ENCODE measurements at regions not wholly inside any gene's neighbourhood (a gene's known extent, or its start where the extent isn't known, plus 50 kb on each side); places are given as distances from the start of the nearest gene placed in this dataset.

DNA sequence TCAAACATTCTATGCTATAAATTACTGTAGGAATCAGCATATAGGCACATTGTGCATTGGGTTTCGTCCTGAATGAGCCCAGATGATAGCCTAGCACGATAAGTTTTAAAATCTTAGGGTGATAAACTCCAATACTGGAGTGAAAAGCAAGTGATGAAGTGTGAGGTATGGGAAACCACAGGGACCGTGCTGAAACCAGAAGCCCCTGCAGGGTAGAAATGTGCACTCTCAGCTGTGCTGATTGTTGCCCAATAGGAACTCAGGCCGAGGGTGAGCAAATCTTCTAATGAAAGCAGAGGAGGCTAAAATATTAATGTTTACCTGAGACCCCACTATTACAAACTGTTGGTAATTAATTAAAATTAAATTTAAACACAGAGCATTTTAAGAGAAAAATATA lies 1486.6 kb downstream of the AACS start:
- ATAC-seq (ENCODE audit: low read depth), result no peak
- Histone ChIP-seq H3K27ac (ENCODE audit: low read length in 2 of 2) (no peak overlapping the region), H3K9me3 (ENCODE audit: control extremely low read depth in 1 of 3, control insufficient read depth in 2 of 3, insufficient read depth in 1 of 3, low read length in 2 of 3) (peaks cover 0 to 10% (median 0%) of the 10 kb centered on the region in 3 donors), H3K79me2 (ENCODE audit: control insufficient read depth, insufficient read depth, low read length) (no peaks in the 10 kb centered on the region), H3K27me3 (replicated peaks in 1 of 4; ENCODE audit: control extremely low read depth in 1 of 4, control insufficient read depth in 3 of 4, insufficient read depth in 4 of 4, low read length in 3 of 4) (no peaks in the 10 kb centered on the region), H4K20me1 (ENCODE audit: control insufficient read depth, insufficient read depth, low read length, poor library complexity, severe bottlenecking) (no peaks in the 10 kb centered on the region), H3K4me1 (ENCODE audit: control insufficient read depth in 2 of 2, insufficient read depth in 2 of 2, low read length in 2 of 2) (no peaks in the 10 kb centered on the region), H3K9ac (ENCODE audit: low read length) (no peak overlapping the region), H3K4me3 (ENCODE audit: control extremely low read depth in 1 of 5, extremely low read depth in 1 of 5, insufficient read depth in 1 of 5, low read depth in 2 of 5, low read length in 4 of 5) (no peak overlapping the region), H3K36me3 (replicated peaks in 1 of 2; ENCODE audit: control extremely low read depth in 1 of 2, control insufficient read depth in 1 of 2, extremely low read depth in 1 of 2, insufficient read depth in 2 of 2, low read length in 1 of 2) (no peaks in the 10 kb centered on the region), H3K4me2 (replicated peaks; ENCODE audit: low read depth, low read length, poor library complexity, severe bottlenecking) (no peak overlapping the region), H2AFZ (ENCODE audit: insufficient read depth, low read depth, low read length, poor library complexity, severe bottlenecking) (no peak overlapping the region)
- Mint-ChIP-seq H3K4me1 (no peaks in the 10 kb centered on the region), H3K27ac (no peak overlapping the region), H3K27me3 (no peaks in the 10 kb centered on the region), H3K4me3 (no peak overlapping the region), H3K9me3 (ENCODE audit: insufficient read depth) (no peaks in the 10 kb centered on the region)
- no peak for TF ChIP-seq EZH2 (IDR thresholded peaks at IDR 0.05; ENCODE audit: borderline replicate concordance, insufficient read depth, low read depth, low read length, poor library complexity, severe bottlenecking)
- TF ChIP-seq, protein P1, sequence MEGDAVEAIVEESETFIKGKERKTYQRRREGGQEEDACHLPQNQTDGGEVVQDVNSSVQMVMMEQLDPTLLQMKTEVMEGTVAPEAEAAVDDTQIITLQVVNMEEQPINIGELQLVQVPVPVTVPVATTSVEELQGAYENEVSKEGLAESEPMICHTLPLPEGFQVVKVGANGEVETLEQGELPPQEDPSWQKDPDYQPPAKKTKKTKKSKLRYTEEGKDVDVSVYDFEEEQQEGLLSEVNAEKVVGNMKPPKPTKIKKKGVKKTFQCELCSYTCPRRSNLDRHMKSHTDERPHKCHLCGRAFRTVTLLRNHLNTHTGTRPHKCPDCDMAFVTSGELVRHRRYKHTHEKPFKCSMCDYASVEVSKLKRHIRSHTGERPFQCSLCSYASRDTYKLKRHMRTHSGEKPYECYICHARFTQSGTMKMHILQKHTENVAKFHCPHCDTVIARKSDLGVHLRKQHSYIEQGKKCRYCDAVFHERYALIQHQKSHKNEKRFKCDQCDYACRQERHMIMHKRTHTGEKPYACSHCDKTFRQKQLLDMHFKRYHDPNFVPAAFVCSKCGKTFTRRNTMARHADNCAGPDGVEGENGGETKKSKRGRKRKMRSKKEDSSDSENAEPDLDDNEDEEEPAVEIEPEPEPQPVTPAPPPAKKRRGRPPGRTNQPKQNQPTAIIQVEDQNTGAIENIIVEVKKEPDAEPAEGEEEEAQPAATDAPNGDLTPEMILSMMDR (IDR thresholded peaks at IDR 0.05), result no peak
- intact Hi-C loops (cut with micrococcal nuclease), result no loop called here
- WGBS (ENCODE audit: insufficient coverage), result 67% methylated on average over 3 of the region's 4 CpGs
- CTCF ChIA-PET, result no interaction called here
- no peak for DNase-seq
- POLR2A ChIA-PET, result no interaction called here

DNA sequence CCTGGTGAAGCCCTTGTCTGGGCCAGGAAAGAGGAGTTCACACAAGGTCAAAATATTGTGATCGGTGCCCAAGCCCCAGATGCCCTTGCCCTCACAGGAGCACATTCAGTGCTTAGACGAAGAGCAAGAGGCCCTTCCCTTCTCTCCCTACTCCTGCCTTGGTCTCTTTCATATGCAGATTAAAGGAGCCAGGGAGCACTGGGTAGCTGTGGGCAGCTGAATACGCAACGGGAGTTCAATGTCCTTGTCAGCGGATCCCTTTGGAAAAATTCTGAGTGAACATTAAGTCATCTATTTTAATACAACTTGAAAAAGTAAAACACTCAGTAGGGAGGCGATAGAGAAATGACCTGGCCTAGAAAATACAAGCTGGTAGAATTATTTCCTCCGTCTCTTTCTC lies 1489.4 kb downstream of the AACS start:
- no peak overlapping the region for H3K27ac ChIP-seq (ENCODE audit: low read length in 2 of 2)
- TF ChIP-seq EZH2 (IDR thresholded peaks at IDR 0.05; ENCODE audit: borderline replicate concordance, insufficient read depth, low read depth, low read length, poor library complexity, severe bottlenecking), result no peak
- TF ChIP-seq, protein P1 (IDR thresholded peaks at IDR 0.05), result no peak
- H3K36me3 ChIP-seq (replicated peaks in 1 of 2; ENCODE audit: control extremely low read depth in 1 of 2, control insufficient read depth in 1 of 2, extremely low read depth in 1 of 2, insufficient read depth in 2 of 2, low read length in 1 of 2), result no peaks in the 10 kb centered on the region
- H3K4me3 Mint-ChIP-seq, result no peak overlapping the region
- ChIA-PET POLR2A (no interaction called here), CTCF (no interaction called here)
- H2AFZ ChIP-seq (ENCODE audit: insufficient read depth, low read depth, low read length, poor library complexity, severe bottlenecking), result no peak overlapping the region
- intact Hi-C loops (cut with micrococcal nuclease), result no loop called here
- H3K4me3 ChIP-seq (ENCODE audit: control extremely low read depth in 1 of 5, extremely low read depth in 1 of 5, insufficient read depth in 1 of 5, low read depth in 2 of 5, low read length in 4 of 5), result no peak overlapping the region
- peaks cover 0 to 4% (median 0%) of the 10 kb centered on the region in 3 donors for H3K9me3 ChIP-seq (ENCODE audit: control extremely low read depth in 1 of 3, control insufficient read depth in 2 of 3, insufficient read depth in 1 of 3, low read length in 2 of 3)
- DNase-seq, result no peak
- H3K79me2 ChIP-seq (ENCODE audit: control insufficient read depth, insufficient read depth, low read length), result no peaks in the 10 kb centered on the region
- no peaks in the 10 kb centered on the region for H3K27me3 ChIP-seq (replicated peaks in 1 of 4; ENCODE audit: control extremely low read depth in 1 of 4, control insufficient read depth in 3 of 4, insufficient read depth in 4 of 4, low read length in 3 of 4)
- ATAC-seq (ENCODE audit: low read depth), result no peak
- no peak overlapping the region for H3K27ac Mint-ChIP-seq
- no peak overlapping the region for H3K4me2 ChIP-seq (replicated peaks; ENCODE audit: low read depth, low read length, poor library complexity, severe bottlenecking)
- H4K20me1 ChIP-seq (ENCODE audit: control insufficient read depth, insufficient read depth, low read length, poor library complexity, severe bottlenecking), result no peaks in the 10 kb centered on the region
- H3K9me3 Mint-ChIP-seq (ENCODE audit: insufficient read depth), result no peaks in the 10 kb centered on the region
- no CpG with 5 or more reads among the region's 7 CpGs for WGBS (ENCODE audit: insufficient coverage)
- no peaks in the 10 kb centered on the region for H3K4me1 ChIP-seq (ENCODE audit: control insufficient read depth in 2 of 2, insufficient read depth in 2 of 2, low read length in 2 of 2)
- no peaks in the 10 kb centered on the region for H3K27me3 Mint-ChIP-seq
- no peak overlapping the region for H3K9ac ChIP-seq (ENCODE audit: low read length)
- no peaks in the 10 kb centered on the region for H3K4me1 Mint-ChIP-seq

All from B cell (primary cell).